OCI-LY7 (cell line): ENCODE measurements at regions not wholly inside any gene's neighbourhood (a gene's known extent, or its start where the extent isn't known, plus 50 kb on each side); places are given as distances from the start of the nearest gene placed in this dataset.
A peak's percentile ranks its signal among the peaks of the same experiment; 100 is the strongest.

Source experiments
- CTCF ChIP-seq: fragments of 200-600 bp; sonication (generic); conservative IDR thresholded peaks from 2 replicates; pipeline ENCODE4 v1.5.1; 2014; ENCODE audit warnings: mild to moderate bottlenecking, antibody characterized with exemption, low read length, moderate library complexity, mixed read lengths
- EZH2phosphoT487 ChIP-seq: fragments of 200-600 bp; sonication (generic); IDR thresholded peaks from 2 replicates; pipeline ENCODE4 v1.6.1; 2018; ENCODE audit warnings: low read depth, borderline replicate concordance, mild to moderate bottlenecking, mixed run types, antibody characterized with exemption, low read length, moderate library complexity, mixed read lengths

- TF ChIP-seq CTCF (peak; percentile 38; the same call in 1 of the 2 replicates), EZH2phosphoT487 (no peak)
These were observed 79.3 kb upstream of the MAP3K1 start for GRCh38 chr5:56735849-56736641.
